Colonic mucosa (tissue), 4 donors: ENCODE measurements at regions not wholly inside any gene's neighbourhood (a gene's known extent, or its start where the extent isn't known, plus 50 kb on each side); places are given as distances from the start of the nearest gene placed in this dataset.

Experiments
- DNase-seq: peaks from one replicate; pipeline ENCODE4 v3.0.0-alpha.2; 2020
- H3K27ac ChIP-seq: fragments of 200-600 bp; one replicate; pipeline ENCODE4 v1.8.0; 2021
- H3K27me3 ChIP-seq: fragments of 200-600 bp; one replicate; pipeline ENCODE4 v1.8.0; 2021
- H3K36me3 ChIP-seq: fragments of 200-600 bp; one replicate; pipeline ENCODE4 v1.8.0; 2021
- H3K4me1 ChIP-seq: fragments of 200-600 bp; one replicate; pipeline ENCODE4 v1.8.0; 2021; ENCODE audit warnings: mild to moderate bottlenecking
- H3K4me3 ChIP-seq: fragments of 200-600 bp; one replicate; pipeline ENCODE4 v1.8.0; 2021
- H3K9ac ChIP-seq, 2 donors: one replicate each; pipeline ENCODE4 v1.7.0; 2013; ENCODE audit warnings: control low read depth in 2 of 2, low read depth in 2 of 2, low read length in 2 of 2
- H3K9me3 ChIP-seq: fragments of 200-600 bp; one replicate; pipeline ENCODE4 v1.8.0; 2021
- intact Hi-C: fragments of 100-400 bp; cut with DNase I; formaldehyde crosslinking; loops from one replicate; pipeline ENCODE4 v1.14.1; 2022
- TF ChIP-seq, protein P1 (sequence below): fragments of 200-600 bp; IDR thresholded peaks from one replicate; pipeline ENCODE4 v1.8.0; 2022; ENCODE audit warnings: antibody characterized with exemption, mild to moderate bottlenecking
- donor health status: healthy.
- donor health status: DM: no; HTN: no; CAD: no.
- donor health status: DM: no; HTN: no; CAD: no.

GRCh38 chr13:104011505-104012241 is 945.5 kb upstream of the SLC10A2 start:
- Histone ChIP-seq H3K27ac (no peak overlapping the region), H3K4me3 (no peak overlapping the region), H3K4me1 (no peaks in the 10 kb centered on the region), H3K27me3 (no peaks in the 10 kb centered on the region), H3K36me3 (no peaks in the 10 kb centered on the region), H3K9ac (no peak overlapping the region), H3K9me3 (no peaks in the 10 kb centered on the region)
- TF ChIP-seq, protein P1, sequence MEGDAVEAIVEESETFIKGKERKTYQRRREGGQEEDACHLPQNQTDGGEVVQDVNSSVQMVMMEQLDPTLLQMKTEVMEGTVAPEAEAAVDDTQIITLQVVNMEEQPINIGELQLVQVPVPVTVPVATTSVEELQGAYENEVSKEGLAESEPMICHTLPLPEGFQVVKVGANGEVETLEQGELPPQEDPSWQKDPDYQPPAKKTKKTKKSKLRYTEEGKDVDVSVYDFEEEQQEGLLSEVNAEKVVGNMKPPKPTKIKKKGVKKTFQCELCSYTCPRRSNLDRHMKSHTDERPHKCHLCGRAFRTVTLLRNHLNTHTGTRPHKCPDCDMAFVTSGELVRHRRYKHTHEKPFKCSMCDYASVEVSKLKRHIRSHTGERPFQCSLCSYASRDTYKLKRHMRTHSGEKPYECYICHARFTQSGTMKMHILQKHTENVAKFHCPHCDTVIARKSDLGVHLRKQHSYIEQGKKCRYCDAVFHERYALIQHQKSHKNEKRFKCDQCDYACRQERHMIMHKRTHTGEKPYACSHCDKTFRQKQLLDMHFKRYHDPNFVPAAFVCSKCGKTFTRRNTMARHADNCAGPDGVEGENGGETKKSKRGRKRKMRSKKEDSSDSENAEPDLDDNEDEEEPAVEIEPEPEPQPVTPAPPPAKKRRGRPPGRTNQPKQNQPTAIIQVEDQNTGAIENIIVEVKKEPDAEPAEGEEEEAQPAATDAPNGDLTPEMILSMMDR, result no peak
- intact Hi-C loops, result no loop called here
- DNase-seq, result no peak

- DNase-seq, result no peak
- H3K4me1 ChIP-seq, result no peaks in the 10 kb centered on the region
- H3K4me3 ChIP-seq, result no peak overlapping the region
- H3K9ac ChIP-seq, result no peak overlapping the region
- H3K27ac ChIP-seq, result no peak overlapping the region
- intact Hi-C loops, result no loop called here
- TF ChIP-seq, protein P1, result no peak
- H3K36me3 ChIP-seq, result no peaks in the 10 kb centered on the region
- H3K27me3 ChIP-seq, result no peaks in the 10 kb centered on the region
- no peaks in the 10 kb centered on the region for H3K9me3 ChIP-seq
Observed at GRCh38 chr13:104008541-104009435, 942.6 kb upstream of the SLC10A2 start.

- H3K36me3 ChIP-seq, result no peaks in the 10 kb centered on the region
- no peak for DNase-seq
- no peak overlapping the region for H3K9ac ChIP-seq
- H3K27ac ChIP-seq, result no peak overlapping the region
- H3K4me1 ChIP-seq, result no peaks in the 10 kb centered on the region
- TF ChIP-seq, protein P1, result no peak
- intact Hi-C loops, result no loop called here
- H3K27me3 ChIP-seq, result no peaks in the 10 kb centered on the region
- H3K4me3 ChIP-seq, result no peak overlapping the region
- no peaks in the 10 kb centered on the region for H3K9me3 ChIP-seq
Observed at GRCh38 chr13:104008075-104008474, 941.9 kb upstream of the SLC10A2 start.

DNA sequence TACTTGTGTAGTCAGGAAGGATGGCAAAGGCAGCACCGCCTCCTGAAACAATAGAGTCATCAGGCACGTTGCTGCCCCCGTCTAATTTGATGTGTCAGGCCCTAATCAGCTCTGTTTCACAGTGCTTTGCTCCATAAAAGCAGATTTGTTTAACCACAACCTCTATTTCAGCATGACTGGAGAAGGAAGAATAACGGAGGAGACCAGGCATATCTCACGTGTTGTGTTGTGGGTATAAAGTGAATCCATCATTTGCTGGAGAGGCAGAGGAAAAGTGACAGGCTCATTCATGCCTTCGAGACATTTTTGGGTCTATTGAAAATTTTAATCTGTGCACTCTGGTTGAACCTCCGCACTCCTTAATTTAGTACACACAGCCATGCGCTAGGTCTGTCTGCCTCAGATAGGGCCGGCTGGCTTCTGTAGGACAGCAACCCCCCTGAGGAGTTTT is 940.4 kb upstream of the SLC10A2 start:
- no peaks in the 10 kb centered on the region for H3K9me3 ChIP-seq
- no peak overlapping the region for H3K9ac ChIP-seq
- no peak overlapping the region for H3K27ac ChIP-seq
- intact Hi-C loops, result no loop called here
- H3K4me1 ChIP-seq, result no peaks in the 10 kb centered on the region
- H3K27me3 ChIP-seq, result no peaks in the 10 kb centered on the region
- H3K4me3 ChIP-seq, result no peak overlapping the region
- TF ChIP-seq, protein P1, result no peak
- no peaks in the 10 kb centered on the region for H3K36me3 ChIP-seq
- no peak for DNase-seq

DNA sequence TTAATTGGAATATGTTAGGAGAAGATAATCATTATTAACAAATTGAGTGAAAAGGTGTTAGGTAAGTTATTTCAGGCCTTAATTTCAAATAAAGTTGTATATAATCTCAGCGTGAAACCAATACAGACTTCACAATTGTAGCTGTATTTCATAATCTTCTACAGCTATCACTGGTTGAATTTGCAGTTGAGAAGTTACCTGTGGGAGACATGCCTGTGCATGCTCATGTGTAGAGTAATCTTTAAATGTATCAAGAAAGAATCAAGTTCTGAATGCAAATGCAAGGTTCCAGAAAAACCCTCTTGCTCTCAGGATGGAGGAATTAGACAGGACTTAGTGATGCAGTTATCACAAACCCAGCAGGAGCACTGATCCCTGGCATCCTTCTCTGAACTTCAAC is 938.4 kb upstream of the SLC10A2 start:
- Histone ChIP-seq H3K4me3 (no peak overlapping the region), H3K27me3 (no peaks in the 10 kb centered on the region), H3K9me3 (no peaks in the 10 kb centered on the region), H3K9ac (no peak overlapping the region), H3K27ac (no peak overlapping the region), H3K36me3 (no peaks in the 10 kb centered on the region), H3K4me1 (no peaks in the 10 kb centered on the region)
- no peak for DNase-seq
- intact Hi-C loops, result no loop called here
- TF ChIP-seq, protein P1, result no peak
